ENCODE measurements at regions not wholly inside any gene's neighbourhood (a gene's known extent, or its start where the extent isn't known, plus 50 kb on each side); places are given as distances from the start of the nearest gene placed in this dataset.

GRCh38 chr2:71744781-71745180 lies 291.4 kb downstream of the DYSF start:
- TF ChIP-seq CTCF (IDR thresholded peaks at IDR 0.05) (no peak), POLR2A (IDR thresholded peaks at IDR 0.05) (no peak)

All from Peyer's patch (tissue), 4 donors.